COR-L47 (cell line): ENCODE measurements at regions not wholly inside any gene's neighbourhood (a gene's known extent, or its start where the extent isn't known, plus 50 kb on each side); places are given as distances from the start of the nearest gene placed in this dataset.

Experiments used
- DNase-seq: peaks from one replicate; lab custom pipeline; 2025; lab: John Stamatoyannopoulos, UW

DNA sequence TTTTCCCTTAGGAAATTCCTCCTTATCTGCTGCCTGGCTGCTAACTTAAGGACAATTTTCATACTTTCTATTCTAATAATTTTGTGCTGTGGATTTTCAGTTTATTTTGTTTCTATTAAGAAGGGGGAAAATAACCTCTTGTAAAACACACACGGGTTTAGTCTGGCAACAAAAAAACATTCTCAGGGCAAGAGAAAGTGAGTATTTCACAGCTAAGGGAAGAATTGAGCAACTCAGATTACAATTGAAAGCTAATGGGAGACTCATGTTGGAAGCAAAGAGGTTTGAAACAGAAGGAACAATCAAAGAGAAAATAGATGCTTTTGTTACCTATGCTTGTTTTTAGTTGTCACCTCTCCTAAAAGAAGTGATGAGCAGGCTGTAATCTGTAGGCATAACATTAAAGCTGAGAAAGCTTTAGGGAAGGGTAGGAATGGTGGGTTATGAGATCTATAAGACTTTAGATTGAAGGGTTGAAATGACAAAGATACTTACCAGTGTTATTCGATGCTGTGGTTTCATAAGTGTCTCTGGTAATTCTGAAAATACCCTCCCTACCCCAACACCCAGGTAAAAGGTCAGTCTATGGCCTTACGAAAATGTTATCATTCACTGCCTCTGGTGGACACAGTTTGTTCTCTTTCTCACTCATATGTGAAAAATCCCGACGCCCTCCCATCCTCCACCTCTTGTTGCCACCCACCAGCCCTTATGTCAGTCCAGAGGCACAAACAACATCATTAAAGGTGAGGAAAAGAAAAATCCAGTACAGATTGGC is 510.9 kb downstream of the TXNL1 start:
- no peak for DNase-seq

DNA sequence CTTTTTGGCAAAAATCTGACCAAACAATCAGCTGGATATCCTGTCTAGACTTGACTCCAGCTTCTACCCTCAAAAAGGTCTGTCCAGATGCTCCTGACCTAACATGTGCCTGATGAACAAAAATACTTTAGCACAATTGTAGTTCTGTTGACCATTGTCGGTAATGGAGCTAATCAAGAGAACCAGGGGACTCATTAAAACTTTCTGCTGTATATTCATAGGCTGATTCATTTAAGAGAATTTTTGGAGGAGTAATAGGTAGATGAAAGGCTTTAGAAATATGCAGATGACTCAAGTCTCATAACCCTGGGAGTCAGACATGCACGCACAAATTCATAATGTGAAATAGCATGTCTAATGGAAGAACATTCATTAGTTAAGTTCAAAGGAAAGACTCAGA is 514.2 kb downstream of the TXNL1 start:
- no peak for DNase-seq

DNA sequence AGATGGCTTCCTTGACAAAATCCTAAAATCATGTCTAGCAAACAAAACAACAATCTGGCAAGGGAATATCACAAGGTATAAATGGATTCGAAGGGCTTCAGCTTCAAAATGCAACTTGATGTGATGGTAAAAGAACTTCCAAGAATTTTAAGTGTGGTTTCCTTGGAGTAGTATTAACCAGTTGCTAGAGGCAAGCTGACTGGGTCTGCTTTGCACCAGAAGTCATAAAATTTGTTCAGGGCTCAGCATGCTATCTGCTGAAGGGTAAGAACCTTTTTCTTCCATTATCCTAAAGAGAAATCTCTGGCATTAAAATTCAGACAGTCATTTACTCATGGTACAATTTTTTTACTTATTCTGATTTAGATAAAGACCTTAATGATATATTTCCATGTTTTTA is 516.7 kb downstream of the TXNL1 start:
- DNase-seq: no peak

DNA sequence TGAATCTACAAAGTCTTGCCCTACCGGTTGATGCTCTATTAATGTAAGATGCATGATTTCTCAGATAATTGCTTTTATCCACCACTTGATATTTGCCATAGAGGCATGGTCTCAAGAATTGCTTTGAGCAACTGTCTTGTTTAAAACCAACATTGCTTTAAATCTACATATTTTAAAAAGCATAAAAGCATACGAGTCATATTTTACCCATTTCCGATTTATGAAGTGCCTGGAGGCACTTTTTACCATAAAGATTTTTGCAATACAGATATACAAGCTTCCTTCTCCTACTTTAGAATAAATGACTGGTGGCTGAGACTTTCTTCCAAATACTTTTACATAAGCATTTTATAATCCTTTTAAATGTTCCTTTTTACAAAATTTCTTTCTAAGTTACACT is 517.6 kb downstream of the TXNL1 start:
- no peak for DNase-seq

DNA sequence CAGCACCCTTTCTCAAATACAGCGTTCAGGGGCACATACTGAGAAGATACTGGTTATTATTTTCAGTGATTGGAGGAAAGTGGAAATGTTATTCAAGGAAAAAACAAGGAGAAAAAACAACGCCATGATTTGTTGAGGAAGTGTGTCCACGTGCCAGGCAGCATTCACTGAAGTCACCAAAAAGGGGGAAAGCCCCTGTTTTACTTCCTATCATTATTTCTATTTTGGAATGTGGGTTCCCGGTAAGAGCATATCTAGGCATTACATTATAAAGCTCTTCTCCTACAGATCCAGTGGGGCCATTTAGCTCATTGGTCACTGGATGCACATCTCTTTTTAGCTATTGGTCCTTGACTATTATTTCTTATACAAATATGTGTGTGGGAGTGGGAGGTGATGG is 518.7 kb downstream of the TXNL1 start:
- no peak for DNase-seq

DNA sequence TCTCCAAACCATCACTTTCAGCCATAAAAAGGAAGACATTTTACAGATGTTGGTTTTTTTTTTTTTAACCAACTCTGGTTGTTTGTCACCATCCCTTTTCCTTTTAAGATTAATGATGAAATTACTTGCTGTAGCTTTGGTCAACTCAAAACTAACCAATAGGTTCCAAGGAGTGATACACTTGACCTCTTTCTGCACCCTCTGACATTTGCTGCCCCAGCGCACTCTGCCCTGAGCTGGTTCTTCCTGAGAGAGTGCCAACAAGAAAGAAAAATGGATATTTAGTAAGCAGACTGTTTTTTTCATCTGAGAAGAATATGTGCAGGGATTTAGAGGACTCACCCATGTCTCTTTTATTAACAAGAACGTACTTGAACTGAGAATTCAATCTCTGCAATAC is 520.0 kb downstream of the TXNL1 start:
- DNase-seq: no peak

DNA sequence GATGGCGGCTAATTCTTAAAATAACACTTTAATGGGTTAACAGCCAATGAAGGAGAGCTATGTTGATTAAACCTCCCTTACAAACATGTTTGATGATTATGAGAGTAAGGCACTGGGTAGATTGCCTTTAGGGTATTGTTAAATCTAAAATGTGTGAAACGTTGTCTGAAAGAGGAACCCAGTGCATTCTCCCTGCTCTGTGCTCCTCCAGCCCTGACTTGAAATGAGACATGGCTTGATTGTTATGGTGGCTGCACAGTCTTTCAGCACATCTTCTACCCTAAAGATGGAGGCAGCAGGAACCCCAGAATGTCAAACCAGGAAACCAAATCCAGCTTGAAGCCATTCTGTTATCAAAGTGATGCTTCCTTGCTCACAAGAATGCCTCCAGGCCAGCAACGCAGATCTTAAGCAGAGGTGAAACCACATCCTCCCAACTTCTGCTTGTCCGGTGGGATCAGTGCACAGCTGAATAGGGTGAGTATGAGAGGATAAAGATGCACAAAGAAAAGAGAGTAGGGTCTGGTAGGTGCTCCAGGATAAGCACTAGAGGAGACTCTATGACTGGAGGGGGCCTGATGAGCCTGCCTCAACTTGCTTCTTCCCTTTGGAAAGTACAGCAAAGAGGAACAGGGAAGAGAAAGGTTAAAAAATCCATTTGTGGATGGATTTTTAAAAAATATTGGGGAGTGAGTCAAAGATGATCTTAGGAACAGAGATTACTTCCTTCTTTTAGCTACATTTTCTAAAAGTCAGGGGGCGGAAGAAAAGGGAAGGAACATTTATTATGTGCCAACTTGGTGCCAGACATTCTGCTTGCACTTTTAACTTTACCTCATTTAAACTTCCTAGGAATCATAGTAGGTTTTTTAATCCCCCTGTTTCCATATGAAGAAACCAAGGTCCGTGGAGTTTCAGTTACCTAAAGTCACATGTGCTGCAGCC is 523.0 kb downstream of the TXNL1 start:
- DNase-seq: no peak

DNA sequence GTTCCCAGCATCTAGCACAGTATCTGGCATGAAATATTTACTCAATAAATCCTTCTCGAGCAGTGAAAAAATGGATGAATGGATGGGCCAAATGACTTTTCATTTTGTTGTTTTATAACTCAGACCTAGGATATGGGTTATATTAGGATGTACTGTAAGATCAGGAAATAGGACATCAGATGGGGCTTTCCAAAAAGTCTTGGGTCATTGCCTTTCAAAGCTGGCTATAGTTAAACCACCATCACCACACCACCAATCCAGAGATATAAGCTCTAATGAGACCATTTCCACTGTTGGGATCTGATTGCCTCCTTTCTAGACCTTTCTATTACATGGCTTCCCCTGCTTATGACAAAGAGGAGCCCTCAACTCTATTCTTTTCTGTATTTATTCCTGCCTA is 525.0 kb upstream of the TCF4 start:
- no peak for DNase-seq

DNA sequence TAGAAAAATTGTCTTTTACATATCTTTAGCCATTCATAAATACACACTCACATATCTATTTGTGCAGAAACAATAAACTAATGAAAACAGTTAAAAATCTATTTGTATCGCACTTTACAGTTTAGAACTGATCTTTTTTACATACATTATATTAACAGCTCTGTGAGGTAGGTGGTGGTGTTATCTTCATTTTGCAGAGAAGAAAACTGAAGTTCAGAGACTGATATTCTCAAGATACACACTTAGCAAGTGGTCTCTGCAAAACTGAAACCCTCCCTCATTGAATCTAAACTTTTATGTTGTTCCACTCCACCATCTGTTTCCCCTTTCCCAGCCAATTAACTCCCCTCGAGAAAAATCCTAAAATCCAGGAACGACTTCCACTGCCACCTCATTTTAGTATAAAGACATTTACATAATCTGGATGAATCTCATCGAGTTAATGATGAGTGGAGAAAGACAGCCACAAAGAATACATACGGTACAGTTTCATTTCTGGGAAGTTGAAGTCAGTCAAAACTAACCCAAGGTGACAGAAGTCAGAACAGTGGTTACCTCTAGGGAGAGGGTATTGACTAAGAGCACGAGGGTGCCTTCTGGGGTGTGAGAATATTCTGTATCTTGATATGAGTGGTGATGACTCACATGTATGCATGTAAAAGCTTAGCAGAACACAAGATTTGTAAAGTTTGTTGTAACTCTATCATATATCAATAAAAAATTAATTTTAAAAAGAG is 524.2 kb upstream of the TCF4 start:
- DNase-seq: no peak

DNA sequence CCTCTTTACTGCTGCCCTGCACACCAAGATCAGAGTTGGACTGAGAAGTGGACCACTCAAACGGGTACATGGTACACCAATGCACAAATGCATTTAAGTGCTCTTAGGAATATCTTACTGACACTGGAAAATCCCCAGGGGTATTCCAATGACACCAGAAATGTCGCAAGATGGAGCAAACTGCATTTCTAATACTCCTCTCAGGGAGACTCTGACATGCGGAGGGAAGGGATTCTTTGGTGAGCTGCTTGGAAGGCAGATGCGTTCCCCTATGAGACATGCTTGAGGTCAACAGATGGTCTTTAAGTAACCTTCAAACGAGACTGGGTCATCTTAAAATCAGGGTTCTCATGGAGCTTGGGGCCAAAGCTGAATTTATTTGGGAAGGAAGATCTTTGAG is 521.8 kb upstream of the TCF4 start:
- DNase-seq: no peak

DNA sequence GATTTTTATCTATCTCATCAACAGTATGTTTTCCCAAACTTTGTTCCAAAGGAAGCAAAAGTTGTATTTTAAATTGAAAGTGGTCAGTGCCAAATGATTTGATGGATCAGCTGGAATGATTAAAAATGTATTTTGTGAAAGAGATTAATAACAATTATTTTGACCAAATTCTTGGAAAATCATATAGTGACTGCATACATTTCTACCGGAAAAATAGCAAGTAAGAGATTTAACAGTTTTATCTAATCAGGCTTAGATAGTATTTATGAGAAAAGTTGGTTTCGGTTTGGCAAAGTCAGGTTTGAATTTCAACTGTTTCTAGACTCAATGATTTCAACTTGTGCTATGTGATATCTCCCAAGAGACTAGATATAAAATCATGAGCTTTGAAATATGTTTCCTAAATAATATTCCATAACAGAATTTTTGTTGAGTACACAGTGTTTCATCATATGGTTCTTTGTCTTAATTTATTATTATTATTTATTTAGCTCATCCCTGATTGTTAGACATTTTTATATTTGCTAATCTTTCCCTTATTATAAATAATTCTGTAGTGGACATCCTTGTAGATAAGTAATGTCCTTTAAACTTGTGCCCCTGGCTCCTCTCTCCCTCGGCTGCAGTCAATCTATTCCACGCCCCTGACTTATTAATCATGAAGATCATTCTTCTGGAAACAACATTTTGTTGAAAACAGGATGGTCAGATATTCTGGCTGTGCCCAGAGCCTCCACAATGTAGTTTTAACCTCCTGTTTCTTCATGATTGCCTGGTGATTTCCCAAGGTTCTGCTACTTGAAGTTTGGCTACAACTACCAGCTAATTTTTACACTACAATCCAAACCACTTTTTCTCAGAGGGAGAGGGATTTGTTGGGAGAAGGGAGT is 520.7 kb upstream of the TCF4 start:
- DNase-seq: no peak

DNA sequence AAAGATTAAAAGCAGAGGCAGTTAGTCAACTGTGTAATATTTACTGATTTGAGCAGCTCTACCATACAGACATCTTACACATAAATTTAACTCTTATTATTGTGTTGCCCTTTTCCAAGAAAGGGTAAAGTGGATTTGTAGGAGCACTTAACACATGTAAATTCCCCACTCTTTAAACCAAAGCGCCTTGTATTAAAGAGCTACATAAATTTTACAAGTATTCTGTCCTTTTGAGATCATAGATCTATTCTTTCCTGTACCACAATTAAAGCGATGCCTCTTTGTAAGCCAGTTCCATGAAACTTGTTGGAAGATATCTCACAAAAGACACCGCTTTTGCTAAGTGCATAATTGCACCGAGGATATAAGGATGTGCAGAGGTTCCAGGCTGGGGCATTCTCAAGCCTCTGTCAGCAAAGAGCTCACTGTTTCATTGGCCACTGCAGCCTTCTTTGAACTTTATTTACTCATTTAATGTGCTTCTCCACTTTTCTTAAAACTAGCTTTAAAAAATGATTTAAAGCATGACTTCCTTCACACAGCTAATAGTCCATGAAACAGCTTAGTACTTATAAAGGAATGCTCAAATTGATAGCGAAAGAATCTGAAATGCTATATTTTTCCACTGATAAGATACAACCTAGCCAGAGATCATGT is 520.0 kb upstream of the TCF4 start:
- DNase-seq: no peak

DNA sequence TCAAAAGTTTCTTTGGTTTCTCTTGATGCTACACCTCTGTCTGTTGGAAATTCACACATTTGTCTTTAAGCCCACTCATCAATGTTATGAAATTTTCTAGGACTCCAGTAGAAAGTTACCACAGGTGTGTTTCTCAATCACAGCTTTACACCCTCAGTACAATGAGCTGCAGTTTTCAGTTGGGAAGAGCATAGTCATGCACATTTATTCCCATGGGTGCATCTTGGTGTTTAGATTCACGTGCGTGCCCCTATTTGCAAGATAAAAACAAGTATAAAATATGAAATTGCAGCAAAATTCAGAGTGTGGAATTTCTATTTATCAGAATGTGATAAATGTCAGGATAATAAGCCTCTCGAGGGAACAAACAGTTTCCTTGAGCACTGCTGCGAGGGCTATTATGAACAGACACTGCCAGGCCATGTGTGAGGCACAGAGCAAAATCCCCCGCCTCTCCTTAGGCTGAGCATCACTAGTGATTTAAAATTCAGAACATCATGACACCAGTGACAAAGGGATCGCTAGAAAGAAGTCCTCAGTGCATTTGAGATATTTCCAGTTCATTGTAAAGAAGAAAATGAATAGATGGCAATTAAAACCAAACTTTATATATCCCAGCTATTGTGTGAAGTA is 512.2 kb upstream of the TCF4 start:
- no peak for DNase-seq

DNA sequence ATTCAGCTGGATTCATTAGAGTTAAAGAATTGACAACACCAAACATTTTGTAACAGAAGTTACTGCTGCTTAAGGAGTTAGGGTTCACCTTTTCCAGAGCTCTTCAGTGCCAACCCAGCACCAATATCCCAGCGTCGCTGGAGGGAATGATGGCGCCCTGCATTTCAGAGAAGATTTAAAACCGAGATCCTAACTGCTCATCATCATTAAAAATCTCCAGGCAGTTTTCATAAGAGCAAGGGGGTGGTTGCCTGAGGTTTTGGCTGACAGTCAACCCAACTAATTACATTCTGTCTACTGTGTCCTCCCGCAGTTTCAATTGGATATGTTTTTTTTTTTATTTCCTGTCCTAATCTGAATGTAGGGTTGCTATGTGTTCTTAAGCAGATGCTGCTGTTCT is 509.6 kb upstream of the TCF4 start:
- peak; percentile 79 for DNase-seq

DNA sequence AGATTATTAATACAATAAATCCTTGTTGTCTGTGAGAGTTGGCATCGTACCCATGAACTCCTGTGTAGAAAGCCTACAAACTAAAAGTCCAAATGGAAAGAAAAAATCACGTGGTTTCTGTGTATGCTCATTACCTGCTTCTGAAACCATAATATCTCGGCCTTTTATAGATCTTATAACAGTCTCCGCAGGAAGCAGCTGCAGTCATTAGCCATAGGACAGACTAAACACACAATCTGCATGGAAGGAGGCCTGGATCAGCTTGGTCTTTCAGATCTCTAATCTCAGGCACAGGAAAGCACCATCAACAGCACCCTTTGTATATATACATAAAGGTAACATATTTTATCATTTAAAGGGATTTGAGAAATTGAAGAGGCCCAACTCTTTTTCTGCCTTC is 508.9 kb upstream of the TCF4 start:
- DNase-seq: peak; percentile 89

DNA sequence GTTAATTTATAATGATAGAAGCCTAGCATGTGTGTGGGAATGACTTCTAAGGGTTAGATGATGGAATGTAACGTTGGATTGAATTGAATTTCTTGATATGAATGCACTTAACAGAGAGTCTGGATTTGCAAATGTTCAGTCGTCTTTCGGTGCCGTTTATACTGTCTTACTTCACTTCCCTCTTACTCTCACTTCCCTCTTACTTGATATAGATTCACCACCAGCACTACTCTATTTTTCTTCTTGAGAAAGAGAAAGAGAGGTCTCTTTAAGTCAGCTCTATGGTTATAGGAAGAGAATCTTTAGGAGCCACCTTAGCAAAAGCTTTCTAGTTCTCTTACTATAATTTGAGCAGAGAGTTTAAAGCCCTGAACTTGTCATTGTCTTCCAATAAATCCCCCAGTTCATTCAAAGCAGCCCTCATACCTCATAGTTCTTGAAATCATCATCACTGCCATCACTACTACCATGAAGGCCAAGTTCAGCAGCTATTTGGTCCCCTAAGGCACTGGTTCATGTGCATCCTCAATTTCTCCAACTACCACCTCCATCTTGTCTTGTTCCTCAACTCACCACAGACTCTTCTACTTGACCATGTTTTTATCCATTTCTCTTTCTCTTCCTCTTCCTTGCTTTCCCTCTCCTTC is 501.7 kb upstream of the TCF4 start:
- no peak for DNase-seq

DNA sequence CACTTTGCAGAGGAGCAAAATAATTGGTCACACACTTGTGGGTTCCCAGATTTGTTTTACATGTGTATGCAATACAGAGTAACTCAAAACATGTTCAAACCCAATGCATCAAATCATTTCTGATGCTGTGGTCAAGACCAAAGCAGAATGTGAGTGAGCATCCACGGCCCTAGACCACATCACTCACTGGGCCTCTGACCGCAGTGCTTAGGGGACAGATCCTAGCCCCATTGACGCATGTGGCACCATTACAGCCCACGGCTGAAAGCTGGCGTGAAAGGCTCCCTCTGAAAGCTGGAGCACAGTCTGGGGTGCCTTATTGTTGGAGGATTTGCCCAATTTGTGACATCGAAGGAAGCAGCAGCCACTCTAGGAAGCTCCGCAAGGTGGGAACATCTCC is 498.8 kb upstream of the TCF4 start:
- no peak for DNase-seq

DNA sequence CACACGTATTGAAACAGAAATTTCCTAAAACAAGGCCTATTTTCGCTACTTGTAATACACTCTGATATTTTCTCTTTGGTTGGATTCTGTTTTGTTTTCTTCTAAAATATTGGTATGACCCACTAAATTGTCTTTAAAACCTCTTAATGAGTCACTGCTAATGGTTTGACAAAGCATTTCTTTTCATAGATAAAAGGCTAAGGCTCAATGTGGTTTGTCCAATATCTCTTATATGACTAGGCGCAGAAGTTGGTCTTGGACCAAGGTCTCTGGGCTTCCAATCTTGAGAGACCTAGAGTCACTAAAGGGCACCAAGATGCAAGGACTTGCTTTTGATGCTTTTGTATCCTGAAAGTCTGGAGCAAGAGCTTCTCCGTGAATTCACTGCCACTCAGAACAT is 498.2 kb upstream of the TCF4 start:
- DNase-seq: no peak

DNA sequence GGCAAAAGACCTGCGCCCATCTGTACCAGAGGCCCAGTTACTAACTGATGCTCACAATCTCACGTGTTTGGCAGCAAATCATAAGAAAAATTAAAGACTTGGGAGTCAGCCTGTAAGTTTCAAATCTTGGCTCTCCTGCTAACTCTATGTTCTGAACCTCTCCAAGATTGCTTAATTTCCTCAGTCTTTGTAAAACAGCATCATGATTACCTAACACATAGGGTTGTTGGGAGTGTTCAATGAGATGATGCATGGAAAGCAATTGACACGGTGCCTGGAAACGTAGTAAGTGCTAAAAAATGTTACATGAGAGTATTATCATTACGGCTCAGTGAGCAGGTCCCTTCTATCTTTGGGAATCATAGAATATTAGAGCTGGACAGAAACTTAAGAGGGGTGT is 497.6 kb upstream of the TCF4 start:
- DNase-seq: no peak
